ENCODE measurements at regions not wholly inside any gene's neighbourhood (a gene's known extent, or its start where the extent isn't known, plus 50 kb on each side); places are given as distances from the start of the nearest gene placed in this dataset.

DNA sequence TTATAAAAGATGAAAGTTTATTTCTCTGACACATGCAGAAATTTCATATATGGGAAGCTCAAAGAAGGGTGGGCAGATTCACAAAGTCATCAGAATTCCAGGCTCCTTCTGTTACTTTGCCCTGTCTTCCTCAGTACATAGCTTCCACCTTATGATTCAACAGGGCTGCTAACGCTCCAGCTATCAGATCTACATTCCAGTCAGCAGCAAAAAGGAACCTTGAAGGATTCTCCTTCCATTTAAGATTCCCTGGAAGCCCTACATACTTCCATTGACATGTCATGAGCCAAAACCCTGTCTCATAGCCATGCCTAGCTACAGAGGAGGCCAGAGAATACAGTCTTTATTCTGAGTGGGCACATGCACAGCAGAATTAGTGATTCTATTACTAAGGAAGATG is 103.3 kb downstream of the NCR2 start:
- TF ChIP-seq POLR2AphosphoS2 (conservative IDR thresholded peaks at IDR 0.05; ENCODE audit: low read length), result no peak
- TF ChIP-seq, protein P1, sequence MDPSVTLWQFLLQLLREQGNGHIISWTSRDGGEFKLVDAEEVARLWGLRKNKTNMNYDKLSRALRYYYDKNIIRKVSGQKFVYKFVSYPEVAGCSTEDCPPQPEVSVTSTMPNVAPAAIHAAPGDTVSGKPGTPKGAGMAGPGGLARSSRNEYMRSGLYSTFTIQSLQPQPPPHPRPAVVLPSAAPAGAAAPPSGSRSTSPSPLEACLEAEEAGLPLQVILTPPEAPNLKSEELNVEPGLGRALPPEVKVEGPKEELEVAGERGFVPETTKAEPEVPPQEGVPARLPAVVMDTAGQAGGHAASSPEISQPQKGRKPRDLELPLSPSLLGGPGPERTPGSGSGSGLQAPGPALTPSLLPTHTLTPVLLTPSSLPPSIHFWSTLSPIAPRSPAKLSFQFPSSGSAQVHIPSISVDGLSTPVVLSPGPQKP (IDR thresholded peaks at IDR 0.05; ENCODE audit: low read depth, low read length), result no peak
- no peak for TF ChIP-seq RFX5 (IDR thresholded peaks at IDR 0.05)
- TF ChIP-seq, protein P2, sequence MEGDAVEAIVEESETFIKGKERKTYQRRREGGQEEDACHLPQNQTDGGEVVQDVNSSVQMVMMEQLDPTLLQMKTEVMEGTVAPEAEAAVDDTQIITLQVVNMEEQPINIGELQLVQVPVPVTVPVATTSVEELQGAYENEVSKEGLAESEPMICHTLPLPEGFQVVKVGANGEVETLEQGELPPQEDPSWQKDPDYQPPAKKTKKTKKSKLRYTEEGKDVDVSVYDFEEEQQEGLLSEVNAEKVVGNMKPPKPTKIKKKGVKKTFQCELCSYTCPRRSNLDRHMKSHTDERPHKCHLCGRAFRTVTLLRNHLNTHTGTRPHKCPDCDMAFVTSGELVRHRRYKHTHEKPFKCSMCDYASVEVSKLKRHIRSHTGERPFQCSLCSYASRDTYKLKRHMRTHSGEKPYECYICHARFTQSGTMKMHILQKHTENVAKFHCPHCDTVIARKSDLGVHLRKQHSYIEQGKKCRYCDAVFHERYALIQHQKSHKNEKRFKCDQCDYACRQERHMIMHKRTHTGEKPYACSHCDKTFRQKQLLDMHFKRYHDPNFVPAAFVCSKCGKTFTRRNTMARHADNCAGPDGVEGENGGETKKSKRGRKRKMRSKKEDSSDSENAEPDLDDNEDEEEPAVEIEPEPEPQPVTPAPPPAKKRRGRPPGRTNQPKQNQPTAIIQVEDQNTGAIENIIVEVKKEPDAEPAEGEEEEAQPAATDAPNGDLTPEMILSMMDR (IDR thresholded peaks at IDR 0.05), result no peak
- TF ChIP-seq, protein P3, sequence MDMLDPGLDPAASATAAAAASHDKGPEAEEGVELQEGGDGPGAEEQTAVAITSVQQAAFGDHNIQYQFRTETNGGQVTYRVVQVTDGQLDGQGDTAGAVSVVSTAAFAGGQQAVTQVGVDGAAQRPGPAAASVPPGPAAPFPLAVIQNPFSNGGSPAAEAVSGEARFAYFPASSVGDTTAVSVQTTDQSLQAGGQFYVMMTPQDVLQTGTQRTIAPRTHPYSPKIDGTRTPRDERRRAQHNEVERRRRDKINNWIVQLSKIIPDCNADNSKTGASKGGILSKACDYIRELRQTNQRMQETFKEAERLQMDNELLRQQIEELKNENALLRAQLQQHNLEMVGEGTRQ (IDR thresholded peaks at IDR 0.05), result no peak
- TF ChIP-seq SREBF2 (IDR thresholded peaks at IDR 0.05), result no peak
- TF ChIP-seq TP53 (CRISPR knock-in tag; IDR thresholded peaks at IDR 0.05), result no peak
- no peak for TF ChIP-seq MAZ (IDR thresholded peaks at IDR 0.05; ENCODE audit: borderline replicate concordance, low read depth, low read length)
- TF ChIP-seq NFE2L2 (conservative IDR thresholded peaks at IDR 0.05; ENCODE audit: low read length), result no peak
- TF ChIP-seq, protein P4, sequence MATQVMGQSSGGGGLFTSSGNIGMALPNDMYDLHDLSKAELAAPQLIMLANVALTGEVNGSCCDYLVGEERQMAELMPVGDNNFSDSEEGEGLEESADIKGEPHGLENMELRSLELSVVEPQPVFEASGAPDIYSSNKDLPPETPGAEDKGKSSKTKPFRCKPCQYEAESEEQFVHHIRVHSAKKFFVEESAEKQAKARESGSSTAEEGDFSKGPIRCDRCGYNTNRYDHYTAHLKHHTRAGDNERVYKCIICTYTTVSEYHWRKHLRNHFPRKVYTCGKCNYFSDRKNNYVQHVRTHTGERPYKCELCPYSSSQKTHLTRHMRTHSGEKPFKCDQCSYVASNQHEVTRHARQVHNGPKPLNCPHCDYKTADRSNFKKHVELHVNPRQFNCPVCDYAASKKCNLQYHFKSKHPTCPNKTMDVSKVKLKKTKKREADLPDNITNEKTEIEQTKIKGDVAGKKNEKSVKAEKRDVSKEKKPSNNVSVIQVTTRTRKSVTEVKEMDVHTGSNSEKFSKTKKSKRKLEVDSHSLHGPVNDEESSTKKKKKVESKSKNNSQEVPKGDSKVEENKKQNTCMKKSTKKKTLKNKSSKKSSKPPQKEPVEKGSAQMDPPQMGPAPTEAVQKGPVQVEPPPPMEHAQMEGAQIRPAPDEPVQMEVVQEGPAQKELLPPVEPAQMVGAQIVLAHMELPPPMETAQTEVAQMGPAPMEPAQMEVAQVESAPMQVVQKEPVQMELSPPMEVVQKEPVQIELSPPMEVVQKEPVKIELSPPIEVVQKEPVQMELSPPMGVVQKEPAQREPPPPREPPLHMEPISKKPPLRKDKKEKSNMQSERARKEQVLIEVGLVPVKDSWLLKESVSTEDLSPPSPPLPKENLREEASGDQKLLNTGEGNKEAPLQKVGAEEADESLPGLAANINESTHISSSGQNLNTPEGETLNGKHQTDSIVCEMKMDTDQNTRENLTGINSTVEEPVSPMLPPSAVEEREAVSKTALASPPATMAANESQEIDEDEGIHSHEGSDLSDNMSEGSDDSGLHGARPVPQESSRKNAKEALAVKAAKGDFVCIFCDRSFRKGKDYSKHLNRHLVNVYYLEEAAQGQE (IDR thresholded peaks at IDR 0.05), result no peak
